HEK293 (cell line): ENCODE measurements at regions not wholly inside any gene's neighbourhood (a gene's known extent, or its start where the extent isn't known, plus 50 kb on each side); places are given as distances from the start of the nearest gene placed in this dataset.

ENCODE experiments used
- CTCF ChIA-PET: fragments of 350-600 bp; formaldehyde crosslinking; extraction: SDS; loops from one replicate; lab custom pipeline; 2021; ENCODE audit warnings: antibody characterized with exemption; lab: Yijun Ruan, JAX
- POLR2A ChIA-PET: fragments of 300-600 bp; formaldehyde crosslinking; extraction: SDS; loops from one replicate; lab custom pipeline; 2020; ENCODE audit warnings: antibody characterized with exemption, inconsistent platforms; lab: Yijun Ruan, JAX
- H3K27ac ChIP-seq: fragments of 200-500 bp; sonication (Bioruptor generic); 2 replicates; pipeline ENCODE4 v1.5.1; 2014; ENCODE audit warnings: low read depth, low read length, control low read depth, inconsistent platforms; ENCODE audit errors: extremely low read depth
- H3K36me3 ChIP-seq, 2 experiments: fragments of 200-500 bp in 1 of 2; sonication (Bioruptor generic) in 1 of 2; 1 replicate in 1 of 2; 2 replicates in 1 of 2; pipeline ENCODE4 v1.5.1; 2014 to 2017; ENCODE audit warnings: inconsistent platforms in 2 of 2, low read length in 2 of 2; ENCODE audit not compliant: control insufficient read depth in 2 of 2, insufficient read depth in 1 of 2
- H3K4me1 ChIP-seq: fragments of 200-500 bp; sonication (Bioruptor generic); 2 replicates; pipeline ENCODE4 v1.5.1; 2014; ENCODE audit warnings: mild to moderate bottlenecking, low read length, inconsistent platforms; ENCODE audit not compliant: control insufficient read depth, insufficient read depth
- H3K4me3 ChIP-seq: 2 replicates; pipeline ENCODE4 v1.5.1; 2011; ENCODE audit warnings: low read depth, mild to moderate bottlenecking, control low read depth, low read length, moderate library complexity
- H3K9me3 ChIP-seq: fragments of 200-500 bp; sonication (Bioruptor generic); 2 replicates; pipeline ENCODE4 v1.5.1; 2014; ENCODE audit warnings: low read depth, low read length, inconsistent platforms; ENCODE audit not compliant: control insufficient read depth, insufficient read depth
- BCL11B ChIP-seq: fragments of 450-650 bp; formaldehyde crosslinking; IDR thresholded peaks from 2 replicates; pipeline ENCODE4 v1.5.1; 2016; ENCODE audit warnings: low read depth, missing biosample characterization, missing genetic modification characterization
- FEZF1 ChIP-seq: fragments of 450-650 bp; formaldehyde crosslinking; IDR thresholded peaks from 2 replicates; pipeline ENCODE4 v1.5.1; 2016; ENCODE audit warnings: missing biosample characterization, missing genetic modification characterization
- GLIS1 ChIP-seq: fragments of 450-650 bp; formaldehyde crosslinking; IDR thresholded peaks from 2 replicates; pipeline ENCODE4 v1.5.1; 2016; ENCODE audit warnings: missing biosample characterization, missing genetic modification characterization
- MEIS1 ChIP-seq: sonication (generic); formaldehyde crosslinking; IDR thresholded peaks from 2 replicates; pipeline ENCODE4 v1.8.1; 2022; ENCODE audit warnings: missing genetic modification reagents, mild to moderate bottlenecking, borderline replicate concordance
- YY1 ChIP-seq: fragments of 450-650 bp; formaldehyde crosslinking; IDR thresholded peaks from 2 replicates; pipeline ENCODE4 v1.5.1; 2018; ENCODE audit warnings: missing biosample characterization, missing genetic modification characterization
- YY2 ChIP-seq: fragments of 450-650 bp; formaldehyde crosslinking; IDR thresholded peaks from 2 replicates; pipeline ENCODE4 v1.5.1; 2016; ENCODE audit warnings: missing biosample characterization, missing genetic modification characterization
- ZBTB1 ChIP-seq: fragments of 450-650 bp; formaldehyde crosslinking; IDR thresholded peaks from 2 replicates; pipeline ENCODE4 v1.5.1; 2016; ENCODE audit warnings: missing biosample characterization, missing genetic modification characterization
- ZBTB20 ChIP-seq: fragments of 450-650 bp; formaldehyde crosslinking; IDR thresholded peaks from 2 replicates; pipeline ENCODE4 v1.5.1; 2016; ENCODE audit warnings: missing biosample characterization, missing genetic modification characterization
- ZFHX2 ChIP-seq: fragments of 450-650 bp; formaldehyde crosslinking; conservative IDR thresholded peaks from 2 replicates; pipeline ENCODE4 v1.5.1; 2016; ENCODE audit warnings: missing biosample characterization, missing genetic modification characterization
- ZNF140 ChIP-seq: fragments of 450-650 bp; formaldehyde crosslinking; IDR thresholded peaks from 2 replicates; pipeline ENCODE4 v1.5.1; 2016; ENCODE audit warnings: missing biosample characterization, missing genetic modification characterization
- ZNF146 ChIP-seq: fragments of 450-650 bp; formaldehyde crosslinking; IDR thresholded peaks from 2 replicates; pipeline ENCODE4 v1.5.1; 2016; ENCODE audit warnings: missing biosample characterization, missing genetic modification characterization
- ZNF157 ChIP-seq: fragments of 450-650 bp; formaldehyde crosslinking; IDR thresholded peaks from 2 replicates; pipeline ENCODE4 v1.5.1; 2016; ENCODE audit warnings: missing biosample characterization, missing genetic modification characterization
- ZNF19 ChIP-seq: fragments of 450-650 bp; formaldehyde crosslinking; IDR thresholded peaks from 2 replicates; pipeline ENCODE4; 2016; ENCODE audit warnings: missing biosample characterization, missing genetic modification characterization, low read depth
- ZNF335 ChIP-seq: fragments of 450-650 bp; formaldehyde crosslinking; conservative IDR thresholded peaks from 2 replicates; pipeline ENCODE4 v1.5.1; 2016; ENCODE audit warnings: missing biosample characterization, missing genetic modification characterization
- ZNF354C ChIP-seq: fragments of 450-650 bp; formaldehyde crosslinking; IDR thresholded peaks from 2 replicates; pipeline ENCODE4 v1.5.1; 2016; ENCODE audit warnings: missing biosample characterization, missing genetic modification characterization, low read depth, borderline replicate concordance
- ZNF423 ChIP-seq: fragments of 450-650 bp; formaldehyde crosslinking; IDR thresholded peaks from 2 replicates; pipeline ENCODE4 v1.5.1; 2016; ENCODE audit warnings: missing biosample characterization, missing genetic modification characterization
- ZNF433 ChIP-seq: fragments of 450-650 bp; formaldehyde crosslinking; IDR thresholded peaks from 2 replicates; pipeline ENCODE4 v1.5.1; 2016; ENCODE audit warnings: missing biosample characterization, missing genetic modification characterization, low read depth
- ZNF521 ChIP-seq: fragments of 450-650 bp; formaldehyde crosslinking; IDR thresholded peaks from 2 replicates; pipeline ENCODE4 v1.5.1; 2017; ENCODE audit warnings: missing biosample characterization, mild to moderate bottlenecking, missing genetic modification characterization
- ZNF600 ChIP-seq: fragments of 450-650 bp; formaldehyde crosslinking; IDR thresholded peaks from 2 replicates; pipeline ENCODE4 v1.5.1; 2016; ENCODE audit warnings: missing biosample characterization, missing genetic modification characterization
- ZNF654 ChIP-seq: fragments of 450-650 bp; formaldehyde crosslinking; IDR thresholded peaks from 2 replicates; pipeline ENCODE4 v1.5.1; 2016; ENCODE audit warnings: low read depth, missing biosample characterization, missing genetic modification characterization
- ZNF701 ChIP-seq: fragments of 450-650 bp; formaldehyde crosslinking; IDR thresholded peaks from 2 replicates; pipeline ENCODE4 v1.5.1; 2016; ENCODE audit warnings: missing biosample characterization, missing genetic modification characterization
- ZNF837 ChIP-seq: fragments of 450-650 bp; formaldehyde crosslinking; IDR thresholded peaks from 2 replicates; pipeline ENCODE4 v1.5.1; 2016; ENCODE audit warnings: missing biosample characterization, missing genetic modification characterization
- TF ChIP-seq, protein P1 (sequence below): fragments of 450-650 bp; formaldehyde crosslinking; optimal IDR thresholded peaks from 2 replicates; pipeline ENCODE3; 2016; ENCODE audit warnings: missing biosample characterization, mild to moderate bottlenecking, missing genetic modification characterization
- TF ChIP-seq, protein P2 (sequence below): fragments of 450-650 bp; formaldehyde crosslinking; IDR thresholded peaks from 2 replicates; pipeline ENCODE4 v1.5.1; 2017; ENCODE audit warnings: missing biosample characterization, missing genetic modification characterization
- TF ChIP-seq, protein P3 (sequence below): fragments of 450-650 bp; formaldehyde crosslinking; IDR thresholded peaks from 2 replicates; pipeline ENCODE4 v1.5.1; 2017; ENCODE audit warnings: missing biosample characterization, missing genetic modification characterization
- TF ChIP-seq, protein P4 (sequence below): fragments of 450-650 bp; formaldehyde crosslinking; IDR thresholded peaks from 2 replicates; pipeline ENCODE4 v1.5.1; 2016; ENCODE audit warnings: missing biosample characterization, missing genetic modification characterization, borderline replicate concordance
- TF ChIP-seq, protein P5 (sequence below): fragments of 450-650 bp; formaldehyde crosslinking; IDR thresholded peaks from 2 replicates; pipeline ENCODE4 v1.5.1; 2016; ENCODE audit warnings: missing biosample characterization, missing genetic modification characterization

DNA sequence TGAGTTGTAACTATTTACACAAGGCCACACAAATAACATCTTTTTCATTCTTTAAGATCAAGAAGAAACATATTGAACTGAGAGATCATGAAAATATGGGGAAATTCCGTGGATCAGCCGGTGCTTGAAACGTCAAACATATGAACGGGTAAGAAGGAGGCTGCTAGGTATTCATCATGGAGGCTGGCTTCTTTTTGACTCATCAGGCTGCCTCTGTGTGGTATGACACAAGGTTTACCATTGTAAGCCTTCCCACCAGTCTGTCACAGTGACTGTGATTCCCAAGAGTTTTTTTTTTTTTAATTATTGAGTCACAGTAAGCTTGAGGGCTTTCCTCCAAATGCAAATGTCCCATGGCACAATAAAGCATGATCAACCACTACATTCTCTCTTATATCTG, 506.9 kb downstream of the BCL11A start:
- CTCF ChIA-PET = no interaction called here

DNA sequence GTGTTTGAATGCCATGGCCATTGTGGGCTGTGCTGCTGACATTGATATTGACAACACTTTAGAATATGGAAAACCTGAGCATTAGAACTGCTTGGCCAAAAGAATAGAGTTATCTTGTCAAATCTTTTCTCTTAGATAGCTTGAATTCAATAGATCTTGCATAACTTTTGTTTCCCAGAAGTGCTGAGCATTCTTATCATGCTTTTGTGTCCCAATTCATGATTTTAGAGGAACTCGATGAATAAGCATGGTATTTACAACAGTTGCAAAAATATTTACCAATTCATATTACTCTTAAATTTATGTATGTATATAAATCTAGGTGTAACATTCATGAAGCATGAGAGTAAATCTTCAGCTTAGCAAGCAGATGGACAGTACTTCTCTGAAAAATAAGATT, 508.0 kb downstream of the BCL11A start:
- Histone ChIP-seq H3K36me3 (no peaks in the 10 kb centered on the region), H3K9me3 (no peaks in the 10 kb centered on the region), H3K4me1 (no peaks in the 10 kb centered on the region), H3K27ac (no peak overlapping the region), H3K4me3 (no peak overlapping the region)
- TF ChIP-seq FEZF1 (tag by site-specific recombination) = no peak
- TF ChIP-seq ZNF335 (tag by site-specific recombination) = no peak
- TF ChIP-seq, protein P1, sequence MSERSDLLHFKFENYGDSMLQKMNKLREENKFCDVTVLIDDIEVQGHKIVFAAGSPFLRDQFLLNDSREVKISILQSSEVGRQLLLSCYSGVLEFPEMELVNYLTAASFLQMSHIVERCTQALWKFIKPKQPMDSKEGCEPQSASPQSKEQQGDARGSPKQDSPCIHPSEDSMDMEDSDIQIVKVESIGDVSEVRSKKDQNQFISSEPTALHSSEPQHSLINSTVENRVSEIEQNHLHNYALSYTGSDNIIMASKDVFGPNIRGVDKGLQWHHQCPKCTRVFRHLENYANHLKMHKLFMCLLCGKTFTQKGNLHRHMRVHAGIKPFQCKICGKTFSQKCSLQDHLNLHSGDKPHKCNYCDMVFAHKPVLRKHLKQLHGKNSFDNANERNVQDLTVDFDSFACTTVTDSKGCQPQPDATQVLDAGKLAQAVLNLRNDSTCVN (tag by site-specific recombination) = no peak
- ChIA-PET CTCF (no interaction called here), POLR2A (no interaction called here)

More for the DNA sequence above, 506.9 kb downstream of the BCL11A start:
- POLR2A ChIA-PET = no interaction called here
- Histone ChIP-seq H3K27ac (no peak overlapping the region), H3K4me1 (no peaks in the 10 kb centered on the region), H3K4me3 (no peak overlapping the region), H3K9me3 (no peaks in the 10 kb centered on the region), H3K36me3 (no peaks in the 10 kb centered on the region)
- TF ChIP-seq ZNF701 = no peak
- TF ChIP-seq, protein P2, sequence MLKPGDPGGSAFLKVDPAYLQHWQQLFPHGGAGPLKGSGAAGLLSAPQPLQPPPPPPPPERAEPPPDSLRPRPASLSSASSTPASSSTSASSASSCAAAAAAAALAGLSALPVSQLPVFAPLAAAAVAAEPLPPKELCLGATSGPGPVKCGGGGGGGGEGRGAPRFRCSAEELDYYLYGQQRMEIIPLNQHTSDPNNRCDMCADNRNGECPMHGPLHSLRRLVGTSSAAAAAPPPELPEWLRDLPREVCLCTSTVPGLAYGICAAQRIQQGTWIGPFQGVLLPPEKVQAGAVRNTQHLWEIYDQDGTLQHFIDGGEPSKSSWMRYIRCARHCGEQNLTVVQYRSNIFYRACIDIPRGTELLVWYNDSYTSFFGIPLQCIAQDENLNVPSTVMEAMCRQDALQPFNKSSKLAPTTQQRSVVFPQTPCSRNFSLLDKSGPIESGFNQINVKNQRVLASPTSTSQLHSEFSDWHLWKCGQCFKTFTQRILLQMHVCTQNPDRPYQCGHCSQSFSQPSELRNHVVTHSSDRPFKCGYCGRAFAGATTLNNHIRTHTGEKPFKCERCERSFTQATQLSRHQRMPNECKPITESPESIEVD (tag by site-specific recombination) = no peak
- no peak for TF ChIP-seq ZNF837 (tag by site-specific recombination)
- no peak for TF ChIP-seq YY2 (tag by site-specific recombination)
- TF ChIP-seq ZNF521 (tag by site-specific recombination) = no peak
- TF ChIP-seq ZNF354C (tag by site-specific recombination) = no peak
- no peak for TF ChIP-seq ZNF600 (tag by site-specific recombination)
- no peak for TF ChIP-seq GLIS1 (tag by site-specific recombination)
- TF ChIP-seq ZNF19 (tag by site-specific recombination) = no peak
- TF ChIP-seq ZBTB1 (tag by site-specific recombination) = no peak
- TF ChIP-seq YY1 (tag by site-specific recombination) = no peak
- TF ChIP-seq, protein P3, sequence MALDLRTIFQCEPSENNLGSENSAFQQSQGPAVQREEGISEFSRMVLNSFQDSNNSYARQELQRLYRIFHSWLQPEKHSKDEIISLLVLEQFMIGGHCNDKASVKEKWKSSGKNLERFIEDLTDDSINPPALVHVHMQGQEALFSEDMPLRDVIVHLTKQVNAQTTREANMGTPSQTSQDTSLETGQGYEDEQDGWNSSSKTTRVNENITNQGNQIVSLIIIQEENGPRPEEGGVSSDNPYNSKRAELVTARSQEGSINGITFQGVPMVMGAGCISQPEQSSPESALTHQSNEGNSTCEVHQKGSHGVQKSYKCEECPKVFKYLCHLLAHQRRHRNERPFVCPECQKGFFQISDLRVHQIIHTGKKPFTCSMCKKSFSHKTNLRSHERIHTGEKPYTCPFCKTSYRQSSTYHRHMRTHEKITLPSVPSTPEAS (tag by site-specific recombination) = no peak
- no peak for TF ChIP-seq ZFHX2
- no peak for TF ChIP-seq ZBTB20 (tag by site-specific recombination)
- TF ChIP-seq ZNF146 (tag by site-specific recombination) = no peak
- no peak for TF ChIP-seq ZNF654 (tag by site-specific recombination)
- no peak for TF ChIP-seq MEIS1 (CRISPR knock-in tag)

DNA sequence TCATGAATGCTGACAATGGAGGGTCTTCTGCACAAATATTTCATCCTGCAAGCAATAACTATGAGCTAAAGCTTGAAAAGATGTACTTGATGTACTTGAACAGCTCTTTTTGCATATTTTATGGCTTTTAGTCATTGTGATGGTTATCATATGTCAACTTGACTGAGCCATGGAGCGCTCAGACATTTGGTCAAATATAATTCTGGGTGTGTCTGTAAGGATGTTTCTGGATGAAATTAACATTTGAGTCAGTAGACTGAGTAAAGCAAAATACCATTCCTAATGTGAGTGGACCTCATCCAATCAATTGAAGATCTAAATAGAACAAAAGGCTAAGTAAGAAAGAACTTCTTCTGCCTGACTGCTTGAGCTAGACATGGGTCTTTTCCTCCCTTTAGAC, 509.0 kb downstream of the BCL11A start:
- H3K4me3 ChIP-seq = no peak overlapping the region
- H3K9me3 ChIP-seq = no peaks in the 10 kb centered on the region
- ChIA-PET POLR2A (no interaction called here), CTCF (no interaction called here)
- H3K4me1 ChIP-seq = no peaks in the 10 kb centered on the region
- H3K27ac ChIP-seq = no peak overlapping the region
- H3K36me3 ChIP-seq = no peaks in the 10 kb centered on the region
- TF ChIP-seq ZNF433 (tag by site-specific recombination) (no peak), ZNF157 (tag by site-specific recombination) (no peak), BCL11B (tag by site-specific recombination) (no peak), ZNF140 (tag by site-specific recombination) (no peak), ZNF423 (tag by site-specific recombination) (no peak)
- TF ChIP-seq, protein P4, sequence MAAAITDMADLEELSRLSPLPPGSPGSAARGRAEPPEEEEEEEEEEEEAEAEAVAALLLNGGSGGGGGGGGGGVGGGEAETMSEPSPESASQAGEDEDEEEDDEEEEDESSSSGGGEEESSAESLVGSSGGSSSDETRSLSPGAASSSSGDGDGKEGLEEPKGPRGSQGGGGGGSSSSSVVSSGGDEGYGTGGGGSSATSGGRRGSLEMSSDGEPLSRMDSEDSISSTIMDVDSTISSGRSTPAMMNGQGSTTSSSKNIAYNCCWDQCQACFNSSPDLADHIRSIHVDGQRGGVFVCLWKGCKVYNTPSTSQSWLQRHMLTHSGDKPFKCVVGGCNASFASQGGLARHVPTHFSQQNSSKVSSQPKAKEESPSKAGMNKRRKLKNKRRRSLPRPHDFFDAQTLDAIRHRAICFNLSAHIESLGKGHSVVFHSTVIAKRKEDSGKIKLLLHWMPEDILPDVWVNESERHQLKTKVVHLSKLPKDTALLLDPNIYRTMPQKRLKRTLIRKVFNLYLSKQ = no peak
- TF ChIP-seq, protein P5, sequence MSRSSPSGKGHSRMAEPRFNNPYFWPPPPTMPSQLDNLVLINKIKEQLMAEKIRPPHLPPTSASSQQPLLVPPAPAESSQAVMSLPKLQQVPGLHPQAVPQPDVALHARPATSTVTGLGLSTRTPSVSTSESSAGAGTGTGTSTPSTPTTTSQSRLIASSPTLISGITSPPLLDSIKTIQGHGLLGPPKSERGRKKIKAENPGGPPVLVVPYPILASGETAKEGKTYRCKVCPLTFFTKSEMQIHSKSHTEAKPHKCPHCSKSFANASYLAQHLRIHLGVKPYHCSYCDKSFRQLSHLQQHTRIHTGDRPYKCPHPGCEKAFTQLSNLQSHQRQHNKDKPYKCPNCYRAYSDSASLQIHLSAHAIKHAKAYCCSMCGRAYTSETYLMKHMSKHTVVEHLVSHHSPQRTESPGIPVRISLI = no peak
